ENCODE measurements at regions not wholly inside any gene's neighbourhood (a gene's known extent, or its start where the extent isn't known, plus 50 kb on each side); places are given as distances from the start of the nearest gene placed in this dataset.
"Not testable (repeated sequence)": the region's sequence is repeated elsewhere in the genome, so short reads cannot be mapped to it uniquely, and the experiment has no call there.

GRCh38 chr2:125797192-125797591, 858.8 kb upstream of the GYPC start:
- Histone ChIP-seq H4K20me1 (ENCODE audit: insufficient read depth, low read length, poor library complexity, severe bottlenecking) (no peaks in the 10 kb centered on the region), H3K79me2 (ENCODE audit: insufficient read depth, low read length) (no peaks in the 10 kb centered on the region), H3K4me2 (ENCODE audit: low read depth, low read length, poor library complexity, severe bottlenecking) (no peak overlapping the region), H3K9me3 (ENCODE audit: insufficient read depth, low read depth, low read length) (no peaks in the 10 kb centered on the region), H3F3A (ENCODE audit: low read depth) (no peaks in the 10 kb centered on the region), H3K4me3 (ENCODE audit: low read length, poor library complexity, severe bottlenecking) (no peak overlapping the region), H3K4me1 (ENCODE audit: insufficient read depth, low read length, poor library complexity, severe bottlenecking) (no peaks in the 10 kb centered on the region), H3K36me3 (ENCODE audit: insufficient read depth, low read length) (no peaks in the 10 kb centered on the region), H3K27me3 (ENCODE audit: insufficient read depth, low read length, poor library complexity, severe bottlenecking) (no peaks in the 10 kb centered on the region), H3K9ac (ENCODE audit: low read depth, low read length, poor library complexity, severe bottlenecking) (no peak overlapping the region), H2AFZ (ENCODE audit: low read length) (no peak overlapping the region), H3K9me2 (replicated peaks; ENCODE audit: low read depth, low read length) (no peaks in the 10 kb centered on the region)
- no peak for TF ChIP-seq EZH2phosphoT487 (IDR thresholded peaks at IDR 0.05; ENCODE audit: borderline replicate concordance)

- Histone ChIP-seq H3K36me3 (ENCODE audit: insufficient read depth, low read length) (no peaks in the 10 kb centered on the region), H2AFZ (ENCODE audit: low read length) (no peak overlapping the region), H3K4me3 (ENCODE audit: low read length, poor library complexity, severe bottlenecking) (no peak overlapping the region), H3K79me2 (ENCODE audit: insufficient read depth, low read length) (no peaks in the 10 kb centered on the region), H3K9me2 (replicated peaks; ENCODE audit: low read depth, low read length) (no peaks in the 10 kb centered on the region), H3K27me3 (ENCODE audit: insufficient read depth, low read length, poor library complexity, severe bottlenecking) (no peaks in the 10 kb centered on the region), H3K9me3 (ENCODE audit: insufficient read depth, low read depth, low read length) (no peaks in the 10 kb centered on the region), H3K4me1 (ENCODE audit: insufficient read depth, low read length, poor library complexity, severe bottlenecking) (no peaks in the 10 kb centered on the region), H3K9ac (ENCODE audit: low read depth, low read length, poor library complexity, severe bottlenecking) (no peak overlapping the region), H3K4me2 (ENCODE audit: low read depth, low read length, poor library complexity, severe bottlenecking) (no peak overlapping the region), H3F3A (ENCODE audit: low read depth) (no peaks in the 10 kb centered on the region), H4K20me1 (ENCODE audit: insufficient read depth, low read length, poor library complexity, severe bottlenecking) (no peaks in the 10 kb centered on the region)
- TF ChIP-seq, protein P1, sequence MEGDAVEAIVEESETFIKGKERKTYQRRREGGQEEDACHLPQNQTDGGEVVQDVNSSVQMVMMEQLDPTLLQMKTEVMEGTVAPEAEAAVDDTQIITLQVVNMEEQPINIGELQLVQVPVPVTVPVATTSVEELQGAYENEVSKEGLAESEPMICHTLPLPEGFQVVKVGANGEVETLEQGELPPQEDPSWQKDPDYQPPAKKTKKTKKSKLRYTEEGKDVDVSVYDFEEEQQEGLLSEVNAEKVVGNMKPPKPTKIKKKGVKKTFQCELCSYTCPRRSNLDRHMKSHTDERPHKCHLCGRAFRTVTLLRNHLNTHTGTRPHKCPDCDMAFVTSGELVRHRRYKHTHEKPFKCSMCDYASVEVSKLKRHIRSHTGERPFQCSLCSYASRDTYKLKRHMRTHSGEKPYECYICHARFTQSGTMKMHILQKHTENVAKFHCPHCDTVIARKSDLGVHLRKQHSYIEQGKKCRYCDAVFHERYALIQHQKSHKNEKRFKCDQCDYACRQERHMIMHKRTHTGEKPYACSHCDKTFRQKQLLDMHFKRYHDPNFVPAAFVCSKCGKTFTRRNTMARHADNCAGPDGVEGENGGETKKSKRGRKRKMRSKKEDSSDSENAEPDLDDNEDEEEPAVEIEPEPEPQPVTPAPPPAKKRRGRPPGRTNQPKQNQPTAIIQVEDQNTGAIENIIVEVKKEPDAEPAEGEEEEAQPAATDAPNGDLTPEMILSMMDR (conservative IDR thresholded peaks at IDR 0.05; ENCODE audit: low read length): no peak
- TF ChIP-seq EZH2phosphoT487 (IDR thresholded peaks at IDR 0.05; ENCODE audit: borderline replicate concordance): no peak
These were observed 833.2 kb upstream of the GYPC start for GRCh38 chr2:125822746-125823145.

GRCh38 chr2:125825781-125826180, 830.2 kb upstream of the GYPC start:
- H3K9me2 ChIP-seq (replicated peaks; ENCODE audit: low read depth, low read length); H3K4me1 ChIP-seq (ENCODE audit: insufficient read depth, low read length, poor library complexity, severe bottlenecking); H3K79me2 ChIP-seq (ENCODE audit: insufficient read depth, low read length); H3K36me3 ChIP-seq (ENCODE audit: insufficient read depth, low read length); H3K9ac ChIP-seq (ENCODE audit: low read depth, low read length, poor library complexity, severe bottlenecking); H2AFZ ChIP-seq (ENCODE audit: low read length); H3K4me3 ChIP-seq (ENCODE audit: low read length, poor library complexity, severe bottlenecking); H3K9me3 ChIP-seq (ENCODE audit: insufficient read depth, low read depth, low read length); H3K4me2 ChIP-seq (ENCODE audit: low read depth, low read length, poor library complexity, severe bottlenecking); H3F3A ChIP-seq (ENCODE audit: low read depth); H4K20me1 ChIP-seq (ENCODE audit: insufficient read depth, low read length, poor library complexity, severe bottlenecking); H3K27me3 ChIP-seq (ENCODE audit: insufficient read depth, low read length, poor library complexity, severe bottlenecking): not testable (repeated sequence)

- no peaks in the 10 kb centered on the region for H3K9me3 ChIP-seq (ENCODE audit: insufficient read depth, low read depth, low read length)
- TF ChIP-seq EZH2phosphoT487 (IDR thresholded peaks at IDR 0.05; ENCODE audit: borderline replicate concordance): no peak
- TF ChIP-seq, protein P1 (conservative IDR thresholded peaks at IDR 0.05; ENCODE audit: low read length): no peak
- H2AFZ ChIP-seq (ENCODE audit: low read length): no peak overlapping the region
- no peak overlapping the region for H3K4me2 ChIP-seq (ENCODE audit: low read depth, low read length, poor library complexity, severe bottlenecking)
- H3F3A ChIP-seq (ENCODE audit: low read depth): no peaks in the 10 kb centered on the region
- H4K20me1 ChIP-seq (ENCODE audit: insufficient read depth, low read length, poor library complexity, severe bottlenecking): no peaks in the 10 kb centered on the region
- H3K36me3 ChIP-seq (ENCODE audit: insufficient read depth, low read length): no peaks in the 10 kb centered on the region
- H3K9ac ChIP-seq (ENCODE audit: low read depth, low read length, poor library complexity, severe bottlenecking): no peak overlapping the region
- no peaks in the 10 kb centered on the region for H3K27me3 ChIP-seq (ENCODE audit: insufficient read depth, low read length, poor library complexity, severe bottlenecking)
- no peak overlapping the region for H3K4me3 ChIP-seq (ENCODE audit: low read length, poor library complexity, severe bottlenecking)
- no peaks in the 10 kb centered on the region for H3K9me2 ChIP-seq (replicated peaks; ENCODE audit: low read depth, low read length)
- no peaks in the 10 kb centered on the region for H3K79me2 ChIP-seq (ENCODE audit: insufficient read depth, low read length)
- H3K4me1 ChIP-seq (ENCODE audit: insufficient read depth, low read length, poor library complexity, severe bottlenecking): no peaks in the 10 kb centered on the region
These were observed 818.8 kb upstream of the GYPC start for GRCh38 chr2:125837128-125837527.

Measured in Loucy (cell line).